ENCODE measurements at regions not wholly inside any gene's neighbourhood (a gene's known extent, or its start where the extent isn't known, plus 50 kb on each side); places are given as distances from the start of the nearest gene placed in this dataset.
"Not testable (repeated sequence)": the region's sequence is repeated elsewhere in the genome, so short reads cannot be mapped to it uniquely, and the experiment has no call there.

GRCh38 chr1:8142955-8143629 lies 117.0 kb upstream of the ERRFI1 start:
- DNase-seq (ENCODE audit: low spot score) = no peak

GRCh38 chr1:8139941-8140340 lies 113.8 kb upstream of the ERRFI1 start:
- no peak for DNase-seq (ENCODE audit: low spot score)

GRCh38 chr1:8139383-8139782 lies 113.3 kb upstream of the ERRFI1 start:
- DNase-seq (ENCODE audit: low spot score) = no peak

- no peak for DNase-seq (ENCODE audit: low spot score)
Observed at GRCh38 chr1:8138673-8139072, 112.6 kb upstream of the ERRFI1 start.

GRCh38 chr1:8137481-8138244 lies 111.6 kb upstream of the ERRFI1 start:
- no peak for DNase-seq (ENCODE audit: low spot score)

GRCh38 chr1:8136766-8137165 lies 110.7 kb upstream of the ERRFI1 start:
- no peak for DNase-seq (ENCODE audit: low spot score)

GRCh38 chr1:8135250-8135649 lies 109.1 kb upstream of the ERRFI1 start:
- no peak for DNase-seq (ENCODE audit: low spot score)

GRCh38 chr1:8134546-8135235 lies 108.6 kb upstream of the ERRFI1 start:
- no peak for DNase-seq (ENCODE audit: low spot score)

- DNase-seq (ENCODE audit: low spot score) = no peak
Observed at GRCh38 chr1:8133657-8134430, 107.7 kb upstream of the ERRFI1 start.

GRCh38 chr1:8133190-8133589 lies 107.1 kb upstream of the ERRFI1 start:
- DNase-seq (ENCODE audit: low spot score) = no peak

- no peak for DNase-seq (ENCODE audit: low spot score)
Observed at GRCh38 chr1:8127171-8127641, 101.1 kb upstream of the ERRFI1 start.

- DNase-seq (ENCODE audit: low spot score) = no peak
Observed at GRCh38 chr1:8122477-8123407, 96.6 kb upstream of the ERRFI1 start.

- no peak for DNase-seq (ENCODE audit: low spot score)
Observed at GRCh38 chr1:8122160-8122476, 96.0 kb upstream of the ERRFI1 start.

GRCh38 chr1:8121261-8122159 lies 95.4 kb upstream of the ERRFI1 start:
- no peak for DNase-seq (ENCODE audit: low spot score)

- DNase-seq (ENCODE audit: low spot score) = no peak
Observed at GRCh38 chr1:8120693-8121260, 94.7 kb upstream of the ERRFI1 start.

- not testable (repeated sequence) for DNase-seq (ENCODE audit: low spot score)
Observed at GRCh38 chr1:8118736-8119135, 92.6 kb upstream of the ERRFI1 start.

GRCh38 chr1:8118031-8118451 lies 91.9 kb upstream of the ERRFI1 start:
- DNase-seq (ENCODE audit: low spot score) = no peak

- no peak for DNase-seq (ENCODE audit: low spot score)
Observed at GRCh38 chr1:8116894-8117264, 90.8 kb upstream of the ERRFI1 start.

GRCh38 chr1:8115769-8116167 lies 89.7 kb upstream of the ERRFI1 start:
- no peak for DNase-seq (ENCODE audit: low spot score)

Data from CD4-positive, alpha-beta T cell treated with Interleukin-15 for 4 hours (primary cell).